ENCODE measurements at regions not wholly inside any gene's neighbourhood (a gene's known extent, or its start where the extent isn't known, plus 50 kb on each side); places are given as distances from the start of the nearest gene placed in this dataset.

- Histone ChIP-seq H4K20me1 (replicated peaks; ENCODE audit: control insufficient read depth, insufficient read depth, low read length) (no peaks in the 10 kb centered on the region), H3K27me3 (ENCODE audit: control insufficient read depth in 2 of 2, insufficient read depth in 2 of 2, low read length in 2 of 2) (no peaks in the 10 kb centered on the region), H3K36me3 (ENCODE audit: control insufficient read depth, insufficient read depth, low read length) (no peaks in the 10 kb centered on the region), H3K9me3 (replicated peaks; ENCODE audit: control insufficient read depth, insufficient read depth, low read depth, low read length) (no peaks in the 10 kb centered on the region), H3K4me2 (ENCODE audit: insufficient read depth, low read length) (no peak overlapping the region), H3K4me3 (no peak overlapping the region), H2AFZ (ENCODE audit: low read depth, low read length) (no peak overlapping the region), H3K4me1 (replicated peaks in 1 of 2; ENCODE audit: control insufficient read depth in 2 of 2, insufficient read depth in 2 of 2, low read length in 2 of 2) (no peaks in the 10 kb centered on the region), H3K9ac (ENCODE audit: insufficient read depth in 1 of 2, low read depth in 2 of 2, low read length in 2 of 2) (no peak overlapping the region), H3K9me1 (ENCODE audit: control insufficient read depth, insufficient read depth, low read length) (no peaks in the 10 kb centered on the region), H3K27ac (ENCODE audit: extremely low read depth, low read depth, low read length) (no peak overlapping the region), H3K79me2 (ENCODE audit: control insufficient read depth, insufficient read depth, low read length) (no peaks in the 10 kb centered on the region)
- intact Hi-C loops (cut with micrococcal nuclease): no loop called here
- CTCF ChIA-PET (ENCODE audit: low intra/inter-chr PET ratio): no interaction called here
- no peak for DNase-seq (ENCODE audit: extremely low read depth in 1 of 4, low spot score in 3 of 4)
- POLR2A ChIA-PET: no interaction called here
- in situ Hi-C loops (cut with MboI): no loop called here
- no TSS peak for BruUV-seq (replicated peaks)
- ATAC-seq: no peak
- 2% methylated on average over 11 of the region's 11 CpGs for WGBS (ENCODE audit: insufficient coverage, low coverage, missing lambda C conversion rate)
- FAIRE-seq: no peak
- no peak for TF ChIP-seq ZNF592 (IDR thresholded peaks at IDR 0.05)
- TF ChIP-seq BCLAF1 (IDR thresholded peaks at IDR 0.05; ENCODE audit: borderline replicate concordance in 1 of 2, control insufficient read depth in 1 of 2, low read depth in 2 of 2, low read length in 1 of 2): no peak
- TF ChIP-seq ZNF76 (CRISPR knock-in tag; IDR thresholded peaks at IDR 0.05; ENCODE audit: borderline replicate concordance): no peak
- TF ChIP-seq HNRNPL (IDR thresholded peaks at IDR 0.05; ENCODE audit: low read depth, low read length): no peak
- TF ChIP-seq BRF1 (IDR thresholded peaks at IDR 0.05; ENCODE audit: borderline replicate concordance, extremely low read depth, insufficient read length): no peak
- no peak for TF ChIP-seq IRF2 (CRISPR knock-in tag; IDR thresholded peaks at IDR 0.05)
- no peak for TF ChIP-seq ZNF431 (CRISPR knock-in tag; IDR thresholded peaks at IDR 0.05)
Measured at GRCh38 chr4:86452924-86453531, 93.2 kb upstream of the MAPK10 start.

Data from K562 (cell line).